Inflammatory macrophage treated with lipopolysaccharide for 4 hours (primary cell): ENCODE measurements at regions not wholly inside any gene's neighbourhood (a gene's known extent, or its start where the extent isn't known, plus 50 kb on each side); places are given as distances from the start of the nearest gene placed in this dataset.

ENCODE experiments used
- DNase-seq: peaks from one replicate; pipeline ENCODE4 v3.0.0-alpha.2; 2020

- no peak for DNase-seq
These were observed 617.7 kb upstream of the CDH2 start for GRCh38 chr18:28794459-28795245.

GRCh38 chr18:28793901-28794300 lies 617.0 kb upstream of the CDH2 start:
- no peak for DNase-seq

GRCh38 chr18:28792404-28793086 lies 615.6 kb upstream of the CDH2 start:
- no peak for DNase-seq

GRCh38 chr18:28791101-28791500 lies 614.2 kb upstream of the CDH2 start:
- no peak for DNase-seq

GRCh38 chr18:28789502-28789901 lies 612.6 kb upstream of the CDH2 start:
- no peak for DNase-seq

GRCh38 chr18:28786926-28787325 lies 610.0 kb upstream of the CDH2 start:
- DNase-seq: no peak

GRCh38 chr18:28781616-28782362 lies 604.9 kb upstream of the CDH2 start:
- DNase-seq: no peak

GRCh38 chr18:28778706-28779105 lies 601.8 kb upstream of the CDH2 start:
- no peak for DNase-seq

GRCh38 chr18:28777756-28778155 lies 600.8 kb upstream of the CDH2 start:
- no peak for DNase-seq

- DNase-seq: no peak
These were observed 594.9 kb upstream of the CDH2 start for GRCh38 chr18:28771849-28772248.

GRCh38 chr18:28768791-28769768 lies 592.1 kb upstream of the CDH2 start:
- DNase-seq: no peak

GRCh38 chr18:28767727-28768211 lies 590.8 kb upstream of the CDH2 start:
- no peak for DNase-seq

GRCh38 chr18:28767201-28767600 lies 590.3 kb upstream of the CDH2 start:
- no peak for DNase-seq

GRCh38 chr18:28766721-28767120 lies 589.8 kb upstream of the CDH2 start:
- DNase-seq: no peak

- DNase-seq: no peak
These were observed 589.1 kb upstream of the CDH2 start for GRCh38 chr18:28766027-28766426.

GRCh38 chr18:28760299-28760698 lies 583.4 kb upstream of the CDH2 start:
- no peak for DNase-seq

GRCh38 chr18:28757466-28758008 lies 580.6 kb upstream of the CDH2 start:
- DNase-seq: no peak

- no peak for DNase-seq
These were observed 566.2 kb upstream of the CDH2 start for GRCh38 chr18:28743115-28743514.

GRCh38 chr18:28740575-28740974 lies 563.6 kb upstream of the CDH2 start:
- DNase-seq: no peak

- no peak for DNase-seq
These were observed 560.0 kb upstream of the CDH2 start for GRCh38 chr18:28736951-28737350.

- DNase-seq: no peak
These were observed 559.3 kb upstream of the CDH2 start for GRCh38 chr18:28736223-28736622.

GRCh38 chr18:28735731-28736130 lies 558.8 kb upstream of the CDH2 start:
- no peak for DNase-seq
